LoVo (cell line): ENCODE measurements at regions not wholly inside any gene's neighbourhood (a gene's known extent, or its start where the extent isn't known, plus 50 kb on each side); places are given as distances from the start of the nearest gene placed in this dataset.

Experiments
- DNase-seq: peaks from one replicate; pipeline ENCODE4 v3.0.0-alpha.2; 2016; ENCODE audit warnings: low spot score

GRCh38 chr5:123809594-123810221, 297.7 kb downstream of the CSNK1G3 start:
- no peak for DNase-seq

GRCh38 chr5:123808461-123809380, 296.7 kb downstream of the CSNK1G3 start:
- DNase-seq: no peak

GRCh38 chr5:123807177-123807945, 295.4 kb downstream of the CSNK1G3 start:
- DNase-seq: no peak

- no peak for DNase-seq
Observed at GRCh38 chr5:123806644-123807043, 294.7 kb downstream of the CSNK1G3 start.

- no peak for DNase-seq
Observed at GRCh38 chr5:123805300-123805699, 293.3 kb downstream of the CSNK1G3 start.

GRCh38 chr5:123803359-123803758, 291.4 kb downstream of the CSNK1G3 start:
- no peak for DNase-seq

- no peak for DNase-seq
Observed at GRCh38 chr5:123802298-123802951, 290.4 kb downstream of the CSNK1G3 start.

DNA sequence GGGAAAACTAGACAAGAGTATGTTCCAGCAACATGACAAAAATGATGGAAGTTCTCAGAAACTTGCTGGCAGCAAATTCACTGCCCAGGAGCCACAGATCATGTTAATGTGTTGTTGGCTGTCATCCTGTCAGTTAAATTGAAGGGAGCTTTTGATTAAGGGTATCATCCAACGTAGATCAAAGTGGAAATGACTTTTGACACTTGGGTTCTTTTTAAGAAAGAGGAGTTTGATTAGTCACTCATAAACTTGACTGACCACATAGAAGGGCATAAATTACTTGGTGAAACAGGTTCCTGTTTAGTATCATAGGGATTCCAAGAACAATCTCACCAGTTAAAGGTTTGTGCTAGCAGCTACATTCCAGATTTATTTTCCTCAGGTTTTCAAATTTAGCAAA, 288.7 kb downstream of the CSNK1G3 start:
- DNase-seq: no peak

GRCh38 chr5:123795688-123796087, 283.7 kb downstream of the CSNK1G3 start:
- no peak for DNase-seq

- DNase-seq: no peak
Observed at GRCh38 chr5:123790226-123790625, 278.2 kb downstream of the CSNK1G3 start.

DNA sequence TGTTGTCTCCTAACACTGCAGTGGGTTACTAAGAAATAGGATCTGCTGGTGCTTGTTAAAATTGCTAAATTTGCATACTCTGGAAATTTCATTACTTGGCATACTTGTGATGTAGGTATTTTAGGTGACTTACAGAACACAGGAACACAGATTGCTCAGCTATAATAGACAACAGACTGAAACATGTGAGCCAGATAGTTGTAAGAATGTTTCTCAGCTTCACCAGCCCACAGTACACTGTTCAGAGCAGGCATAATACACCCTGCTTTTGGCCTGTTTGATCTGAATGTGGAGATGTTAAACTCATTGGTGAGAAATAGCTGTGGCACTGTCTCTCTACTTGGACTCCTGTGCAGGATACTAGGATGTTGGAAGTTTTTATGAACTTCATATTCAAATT, 275.7 kb downstream of the CSNK1G3 start:
- DNase-seq: no peak

DNA sequence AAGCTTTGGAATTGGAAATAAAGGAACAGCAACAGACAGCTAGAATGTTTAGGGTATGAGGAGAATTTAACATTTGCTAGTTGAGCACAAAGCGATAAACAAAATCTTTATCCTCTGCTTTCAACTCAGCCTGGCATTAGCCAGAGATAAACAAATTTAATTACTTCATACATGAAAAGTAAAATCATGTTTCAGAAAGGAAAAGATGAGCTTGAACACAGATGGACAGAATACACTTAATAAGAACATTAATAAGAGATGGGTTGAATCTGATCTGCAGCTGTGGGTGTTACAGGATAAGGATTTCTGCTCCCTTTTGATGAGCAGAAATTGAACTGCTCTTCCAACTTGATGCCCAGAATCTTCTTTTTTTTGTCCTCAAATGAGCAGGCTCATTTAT, 275.2 kb downstream of the CSNK1G3 start:
- DNase-seq: no peak

GRCh38 chr5:123786411-123786810, 274.4 kb downstream of the CSNK1G3 start:
- no peak for DNase-seq

GRCh38 chr5:123785162-123786071, 273.4 kb downstream of the CSNK1G3 start:
- DNase-seq: no peak

DNA sequence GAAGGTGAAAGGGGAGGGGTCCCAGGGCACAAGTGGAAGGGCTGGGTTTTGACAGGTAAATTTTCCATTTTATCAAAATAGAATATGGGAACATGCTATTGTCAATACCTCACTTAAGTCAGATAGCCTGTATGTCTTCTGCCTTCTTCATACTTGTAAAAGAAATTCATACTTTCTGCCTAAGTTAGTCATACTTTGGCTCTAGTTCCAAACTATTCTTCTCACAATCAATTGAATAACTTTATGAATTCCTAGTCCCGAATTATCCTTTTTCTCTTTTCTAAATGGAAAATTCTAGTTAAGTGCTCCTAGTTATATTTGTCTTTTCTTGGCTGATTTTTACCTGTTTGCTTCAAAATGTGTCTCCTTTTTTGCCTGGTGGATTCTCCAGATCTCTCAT, 271.4 kb downstream of the CSNK1G3 start:
- no peak for DNase-seq

- no peak for DNase-seq
Observed at GRCh38 chr5:123778641-123779040, 266.7 kb downstream of the CSNK1G3 start.

DNA sequence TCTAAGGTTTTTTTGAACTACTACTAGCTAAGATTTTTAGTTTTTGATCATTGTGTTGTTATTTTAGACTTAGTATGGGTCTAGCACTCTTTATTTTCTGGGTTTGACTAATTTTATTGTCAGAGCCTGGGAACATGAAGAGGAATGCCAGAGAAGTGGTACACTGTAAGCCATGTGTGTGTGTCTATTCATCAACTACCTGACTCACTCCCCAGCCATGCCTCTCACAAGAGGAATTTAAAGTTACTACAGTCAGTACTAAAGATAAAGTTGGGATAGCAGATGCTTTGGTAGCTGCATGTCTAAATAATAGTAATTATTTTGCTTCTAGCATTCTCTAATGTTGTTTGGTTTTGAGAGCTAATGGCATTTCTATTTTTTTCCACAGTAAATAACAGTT, 264.8 kb downstream of the CSNK1G3 start:
- DNase-seq: no peak

DNA sequence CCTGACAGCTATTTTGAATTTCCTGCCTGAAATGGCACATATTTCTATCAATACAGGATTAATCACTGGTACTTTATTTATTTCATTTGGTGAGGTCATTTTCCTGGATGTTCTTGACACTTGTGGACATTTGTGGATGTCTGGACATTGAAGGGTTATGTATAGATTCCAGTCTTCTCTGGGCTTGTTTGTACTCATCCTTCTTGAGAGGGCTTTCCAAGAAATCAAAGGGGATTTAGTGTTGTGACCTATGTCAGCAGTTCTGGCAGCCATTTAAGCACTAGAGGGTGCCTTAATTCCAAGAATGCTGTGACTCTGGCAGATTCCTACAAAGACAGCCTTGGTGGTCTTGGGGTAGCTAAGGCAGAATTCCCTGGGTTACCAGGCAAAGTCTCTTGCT, 259.7 kb downstream of the CSNK1G3 start:
- no peak for DNase-seq

DNA sequence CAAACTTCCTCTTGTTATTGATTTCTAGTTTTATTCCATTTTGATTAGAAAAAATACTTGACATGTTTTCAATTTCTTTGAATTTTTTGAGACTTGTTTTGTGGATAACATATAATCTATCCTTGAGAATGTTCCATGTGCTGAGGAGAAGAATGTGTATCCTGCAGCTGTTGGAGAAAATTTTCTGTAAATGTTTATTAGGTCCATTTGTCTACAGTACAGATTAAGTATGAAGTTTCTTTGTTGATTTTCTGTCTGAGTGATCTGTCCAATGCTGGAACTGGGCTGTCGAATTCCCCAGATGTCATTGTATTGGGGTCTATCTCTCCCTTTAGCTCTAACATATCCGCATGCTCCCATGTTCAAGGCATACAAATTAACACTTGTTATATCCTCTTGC, 251.2 kb downstream of the CSNK1G3 start:
- no peak for DNase-seq

DNA sequence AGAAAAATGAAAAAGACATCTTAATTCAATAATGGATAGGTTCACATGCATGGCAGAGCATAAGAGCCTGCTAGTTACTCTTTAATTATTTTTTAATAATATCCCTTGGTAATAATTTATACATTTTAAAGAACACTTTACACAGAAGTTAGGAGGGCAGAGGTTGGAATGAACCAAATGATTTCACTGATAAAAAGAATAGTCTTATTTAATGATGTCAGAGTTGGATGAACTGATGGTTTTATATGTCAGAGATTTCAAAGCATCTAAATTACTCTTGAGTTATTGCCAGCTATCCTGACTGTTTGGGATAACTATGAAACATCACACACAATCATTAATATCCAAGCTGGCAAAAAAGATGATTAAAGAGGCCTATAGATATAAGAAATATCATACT, 244.8 kb downstream of the CSNK1G3 start:
- DNase-seq: no peak

DNA sequence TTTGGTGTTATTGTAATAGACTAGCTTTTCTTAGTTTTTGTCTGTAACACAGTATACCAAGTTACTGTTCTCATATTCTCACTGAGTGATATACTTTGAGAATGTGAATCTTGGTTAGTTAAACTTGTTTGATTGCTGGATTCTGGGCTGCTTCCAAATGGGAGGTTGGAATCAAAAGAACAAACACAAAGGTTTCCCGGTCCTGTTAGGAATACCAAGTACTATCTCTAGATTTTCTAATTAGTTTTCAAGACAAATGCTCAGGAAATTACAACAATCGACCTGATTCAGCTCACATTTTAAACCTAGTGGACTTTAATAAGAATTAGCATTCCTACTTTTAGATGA, 244.3 kb downstream of the CSNK1G3 start:
- DNase-seq: no peak
